GM23338 (cell line): ENCODE measurements at regions not wholly inside any gene's neighbourhood (a gene's known extent, or its start where the extent isn't known, plus 50 kb on each side); places are given as distances from the start of the nearest gene placed in this dataset.

ENCODE experiments used
- ATAC-seq: fragments of 200-7000 bp; cut with Tn5 transposase; 3 replicates; pipeline ENCODE4 v1.9.1; 2020
- DNase-seq: peaks from one replicate; pipeline ENCODE4 v3.0.0-alpha.2; 2015; ENCODE audit warnings: low spot score
- H2AFZ ChIP-seq: fragments of 200-600 bp; sonication (generic); 2 replicates; pipeline ENCODE4 v1.8.0; 2016; ENCODE audit warnings: antibody characterized with exemption, mild to moderate bottlenecking, moderate library complexity
- H3F3A ChIP-seq: fragments of 200-600 bp; sonication (generic); replicated peaks from 2 replicates; pipeline ENCODE4 v1.8.0; 2017; ENCODE audit warnings: antibody characterized with exemption, mixed run types, low read depth
- H3K27ac ChIP-seq: fragments of 200-600 bp; sonication (generic); 2 replicates; pipeline ENCODE4 v1.6.1; 2016; ENCODE audit warnings: low read depth
- H3K27me3 ChIP-seq: fragments of 200-600 bp; sonication (generic); 2 replicates; pipeline ENCODE4 v1.8.0; 2016; ENCODE audit warnings: mild to moderate bottlenecking, mixed run types, moderate library complexity; ENCODE audit not compliant: insufficient read depth
- H3K36me3 ChIP-seq: fragments of 200-600 bp; sonication (generic); 2 replicates; pipeline ENCODE4 v1.8.0; 2016; ENCODE audit warnings: mild to moderate bottlenecking; ENCODE audit not compliant: insufficient read depth
- H3K4me1 ChIP-seq: fragments of 200-600 bp; sonication (generic); 2 replicates; pipeline ENCODE4 v1.8.0; 2016; ENCODE audit warnings: mild to moderate bottlenecking, moderate library complexity; ENCODE audit not compliant: insufficient read depth
- H3K4me2 ChIP-seq: fragments of 200-600 bp; sonication (generic); 2 replicates; pipeline ENCODE4 v1.7.1; 2017; ENCODE audit warnings: mixed run types
- H3K4me3 ChIP-seq: fragments of 200-600 bp; sonication (generic); 2 replicates; pipeline ENCODE4 v1.6.1; 2016; ENCODE audit warnings: mixed run types
- H3K79me2 ChIP-seq: fragments of 200-600 bp; sonication (generic); replicated peaks from 2 replicates; pipeline ENCODE4 v1.8.0; 2017; ENCODE audit warnings: mild to moderate bottlenecking; ENCODE audit not compliant: insufficient read depth
- H3K9me2 ChIP-seq: fragments of 200-600 bp; sonication (generic); 2 replicates; pipeline ENCODE4 v1.8.0; 2017; ENCODE audit not compliant: insufficient read depth
- H4K20me1 ChIP-seq: fragments of 200-600 bp; sonication (generic); replicated peaks from 2 replicates; pipeline ENCODE4 v1.8.0; 2017; ENCODE audit warnings: mild to moderate bottlenecking; ENCODE audit not compliant: insufficient read depth
- H3K27ac Mint-ChIP-seq: 2 replicates; pipeline ENCODE4 v1.8.0; 2020; ENCODE audit warnings: inconsistent platforms, mild to moderate bottlenecking, moderate library complexity, mixed read lengths
- H3K27me3 Mint-ChIP-seq: 3 replicates; pipeline ENCODE4 v1.8.0; 2022; ENCODE audit warnings: low read depth, mild to moderate bottlenecking, moderate library complexity, mixed read lengths, inconsistent platforms; ENCODE audit not compliant: insufficient read depth, poor library complexity
- H3K36me3 Mint-ChIP-seq: 3 replicates; pipeline ENCODE4 v1.8.0; 2021; ENCODE audit warnings: low read depth, mild to moderate bottlenecking, inconsistent platforms, moderate library complexity, mixed read lengths
- H3K4me1 Mint-ChIP-seq: 3 replicates; pipeline ENCODE4 v1.8.0; 2020; ENCODE audit warnings: mild to moderate bottlenecking, inconsistent platforms, mixed read lengths
- H3K4me3 Mint-ChIP-seq: 3 replicates; pipeline ENCODE4 v1.8.0; 2021; ENCODE audit warnings: moderate library complexity, mild to moderate bottlenecking, inconsistent platforms, mixed read lengths
- H3K9me3 Mint-ChIP-seq: 3 replicates; pipeline ENCODE4 v1.8.0; 2020; ENCODE audit warnings: moderate library complexity, mild to moderate bottlenecking, inconsistent platforms, mixed read lengths
- CREB1 ChIP-seq: fragments of 250-450 bp; sonication (Bioruptor Pico); IDR thresholded peaks from 2 replicates; pipeline ENCODE4 v1.5.0; 2020; ENCODE audit warnings: low read depth, mild to moderate bottlenecking, moderate library complexity
- JUNB ChIP-seq: IDR thresholded peaks from one replicate; pipeline ENCODE4 v1.6.1; 2016; ENCODE audit warnings: antibody characterized with exemption; ENCODE audit not compliant: unreplicated experiment
- NANOG ChIP-seq: IDR thresholded peaks from 2 replicates; pipeline ENCODE4 v1.6.1; 2016; ENCODE audit warnings: antibody characterized with exemption, borderline replicate concordance
- POLR2AphosphoS5 ChIP-seq: IDR thresholded peaks from 2 replicates; pipeline ENCODE4 v1.6.1; 2016; ENCODE audit warnings: antibody characterized with exemption, low read depth
- STAT1 ChIP-seq: IDR thresholded peaks from one replicate; pipeline ENCODE4 v1.6.1; 2016; ENCODE audit warnings: antibody characterized with exemption; ENCODE audit not compliant: unreplicated experiment
- ZNF114 ChIP-seq: fragments of 250-450 bp; sonication (Bioruptor Pico); IDR thresholded peaks from 2 replicates; pipeline ENCODE4 v1.5.0; 2020; ENCODE audit warnings: mild to moderate bottlenecking, moderate library complexity
- ZNF331 ChIP-seq: fragments of 250-450 bp; sonication (Bioruptor Pico); IDR thresholded peaks from 2 replicates; pipeline ENCODE4 v1.5.0; 2020; ENCODE audit warnings: low read depth, mild to moderate bottlenecking, moderate library complexity
- TF ChIP-seq, protein P1 (sequence below): fragments of 250-450 bp; sonication (Bioruptor Pico); IDR thresholded peaks from 2 replicates; pipeline ENCODE4 v1.5.0; 2020; ENCODE audit warnings: mild to moderate bottlenecking, moderate library complexity
- TF ChIP-seq, protein P2 (sequence below): IDR thresholded peaks from one replicate; pipeline ENCODE4 v1.6.1; 2018; ENCODE audit warnings: antibody characterized with exemption; ENCODE audit not compliant: unreplicated experiment

DNA sequence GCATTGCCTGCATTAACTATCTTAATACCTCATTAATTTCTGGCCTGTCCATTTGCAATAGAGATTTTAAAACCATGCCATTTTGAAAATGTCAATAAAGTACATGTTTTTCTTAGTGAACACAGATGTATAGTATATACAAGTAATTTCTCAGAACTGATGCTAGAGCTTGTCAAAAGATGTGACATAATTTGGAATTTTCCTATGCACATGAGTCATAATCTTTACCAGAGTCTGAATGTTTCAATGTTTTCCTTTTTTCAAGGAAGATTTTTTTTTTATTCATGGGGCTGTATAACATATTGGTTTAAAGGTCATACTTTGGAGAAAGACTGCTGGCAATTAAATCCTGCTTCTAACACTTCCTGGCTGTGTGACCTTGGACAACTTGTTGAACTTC lies 1347.5 kb upstream of the ADGRB3 start:
- Histone ChIP-seq H3K79me2 (no peaks in the 10 kb centered on the region), H3K4me3 (no peak overlapping the region), H3K9me2 (no peaks in the 10 kb centered on the region), H3K4me1 (no peaks in the 10 kb centered on the region), H3K27ac (no peak overlapping the region), H3K4me2 (no peak overlapping the region), H3F3A (no peaks in the 10 kb centered on the region), H3K27me3 (no peaks in the 10 kb centered on the region), H2AFZ (no peak overlapping the region), H4K20me1 (no peaks in the 10 kb centered on the region), H3K36me3 (no peaks in the 10 kb centered on the region)
- H3K36me3 Mint-ChIP-seq, result no peaks in the 10 kb centered on the region
- ATAC-seq, result no peak
- H3K4me3 Mint-ChIP-seq, result no peak overlapping the region
- H3K27ac Mint-ChIP-seq, result no peak overlapping the region
- DNase-seq, result no peak
- H3K4me1 Mint-ChIP-seq, result no peaks in the 10 kb centered on the region
- peaks cover 22% of the 10 kb centered on the region for H3K9me3 Mint-ChIP-seq
- no peaks in the 10 kb centered on the region for H3K27me3 Mint-ChIP-seq
- TF ChIP-seq CREB1, result no peak
- TF ChIP-seq ZNF114 (CRISPR knock-in tag), result no peak
- TF ChIP-seq, protein P1, sequence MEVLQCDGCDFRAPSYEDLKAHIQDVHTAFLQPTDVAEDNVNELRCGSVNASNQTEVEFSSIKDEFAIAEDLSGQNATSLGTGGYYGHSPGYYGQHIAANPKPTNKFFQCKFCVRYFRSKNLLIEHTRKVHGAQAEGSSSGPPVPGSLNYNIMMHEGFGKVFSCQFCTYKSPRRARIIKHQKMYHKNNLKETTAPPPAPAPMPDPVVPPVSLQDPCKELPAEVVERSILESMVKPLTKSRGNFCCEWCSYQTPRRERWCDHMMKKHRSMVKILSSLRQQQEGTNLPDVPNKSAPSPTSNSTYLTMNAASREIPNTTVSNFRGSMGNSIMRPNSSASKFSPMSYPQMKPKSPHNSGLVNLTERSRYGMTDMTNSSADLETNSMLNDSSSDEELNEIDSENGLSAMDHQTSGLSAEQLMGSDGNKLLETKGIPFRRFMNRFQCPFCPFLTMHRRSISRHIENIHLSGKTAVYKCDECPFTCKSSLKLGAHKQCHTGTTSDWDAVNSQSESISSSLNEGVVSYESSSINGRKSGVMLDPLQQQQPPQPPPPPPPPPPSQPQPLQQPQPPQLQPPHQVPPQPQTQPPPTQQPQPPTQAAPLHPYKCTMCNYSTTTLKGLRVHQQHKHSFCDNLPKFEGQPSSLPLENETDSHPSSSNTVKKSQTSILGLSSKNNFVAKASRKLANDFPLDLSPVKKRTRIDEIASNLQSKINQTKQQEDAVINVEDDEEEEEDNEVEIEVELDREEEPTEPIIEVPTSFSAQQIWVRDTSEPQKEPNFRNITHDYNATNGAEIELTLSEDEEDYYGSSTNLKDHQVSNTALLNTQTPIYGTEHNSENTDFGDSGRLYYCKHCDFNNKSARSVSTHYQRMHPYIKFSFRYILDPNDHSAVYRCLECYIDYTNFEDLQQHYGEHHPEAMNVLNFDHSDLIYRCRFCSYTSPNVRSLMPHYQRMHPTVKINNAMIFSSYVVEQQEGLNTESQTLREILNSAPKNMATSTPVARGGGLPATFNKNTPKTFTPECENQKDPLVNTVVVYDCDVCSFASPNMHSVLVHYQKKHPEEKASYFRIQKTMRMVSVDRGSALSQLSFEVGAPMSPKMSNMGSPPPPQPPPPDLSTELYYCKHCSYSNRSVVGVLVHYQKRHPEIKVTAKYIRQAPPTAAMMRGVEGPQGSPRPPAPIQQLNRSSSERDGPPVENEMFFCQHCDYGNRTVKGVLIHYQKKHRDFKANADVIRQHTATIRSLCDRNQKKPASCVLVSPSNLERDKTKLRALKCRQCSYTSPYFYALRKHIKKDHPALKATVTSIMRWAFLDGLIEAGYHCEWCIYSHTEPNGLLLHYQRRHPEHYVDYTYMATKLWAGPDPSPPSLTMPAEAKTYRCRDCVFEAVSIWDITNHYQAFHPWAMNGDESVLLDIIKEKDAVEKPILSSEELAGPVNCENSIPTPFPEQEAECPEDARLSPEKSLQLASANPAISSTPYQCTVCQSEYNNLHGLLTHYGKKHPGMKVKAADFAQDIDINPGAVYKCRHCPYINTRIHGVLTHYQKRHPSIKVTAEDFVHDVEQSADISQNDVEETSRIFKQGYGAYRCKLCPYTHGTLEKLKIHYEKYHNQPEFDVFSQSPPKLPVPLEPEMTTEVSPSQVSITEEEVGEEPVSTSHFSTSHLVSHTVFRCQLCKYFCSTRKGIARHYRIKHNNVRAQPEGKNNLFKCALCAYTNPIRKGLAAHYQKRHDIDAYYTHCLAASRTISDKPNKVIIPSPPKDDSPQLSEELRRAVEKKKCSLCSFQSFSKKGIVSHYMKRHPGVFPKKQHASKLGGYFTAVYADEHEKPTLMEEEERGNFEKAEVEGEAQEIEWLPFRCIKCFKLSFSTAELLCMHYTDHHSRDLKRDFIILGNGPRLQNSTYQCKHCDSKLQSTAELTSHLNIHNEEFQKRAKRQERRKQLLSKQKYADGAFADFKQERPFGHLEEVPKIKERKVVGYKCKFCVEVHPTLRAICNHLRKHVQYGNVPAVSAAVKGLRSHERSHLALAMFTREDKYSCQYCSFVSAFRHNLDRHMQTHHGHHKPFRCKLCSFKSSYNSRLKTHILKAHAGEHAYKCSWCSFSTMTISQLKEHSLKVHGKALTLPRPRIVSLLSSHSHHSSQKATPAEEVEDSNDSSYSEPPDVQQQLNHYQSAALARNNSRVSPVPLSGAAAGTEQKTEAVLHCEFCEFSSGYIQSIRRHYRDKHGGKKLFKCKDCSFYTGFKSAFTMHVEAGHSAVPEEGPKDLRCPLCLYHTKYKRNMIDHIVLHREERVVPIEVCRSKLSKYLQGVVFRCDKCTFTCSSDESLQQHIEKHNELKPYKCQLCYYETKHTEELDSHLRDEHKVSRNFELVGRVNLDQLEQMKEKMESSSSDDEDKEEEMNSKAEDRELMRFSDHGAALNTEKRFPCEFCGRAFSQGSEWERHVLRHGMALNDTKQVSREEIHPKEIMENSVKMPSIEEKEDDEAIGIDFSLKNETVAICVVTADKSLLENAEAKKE (CRISPR knock-in tag), result no peak
- no peak for TF ChIP-seq JUNB
- no peak for TF ChIP-seq NANOG
- TF ChIP-seq POLR2AphosphoS5, result no peak
- TF ChIP-seq, protein P2, sequence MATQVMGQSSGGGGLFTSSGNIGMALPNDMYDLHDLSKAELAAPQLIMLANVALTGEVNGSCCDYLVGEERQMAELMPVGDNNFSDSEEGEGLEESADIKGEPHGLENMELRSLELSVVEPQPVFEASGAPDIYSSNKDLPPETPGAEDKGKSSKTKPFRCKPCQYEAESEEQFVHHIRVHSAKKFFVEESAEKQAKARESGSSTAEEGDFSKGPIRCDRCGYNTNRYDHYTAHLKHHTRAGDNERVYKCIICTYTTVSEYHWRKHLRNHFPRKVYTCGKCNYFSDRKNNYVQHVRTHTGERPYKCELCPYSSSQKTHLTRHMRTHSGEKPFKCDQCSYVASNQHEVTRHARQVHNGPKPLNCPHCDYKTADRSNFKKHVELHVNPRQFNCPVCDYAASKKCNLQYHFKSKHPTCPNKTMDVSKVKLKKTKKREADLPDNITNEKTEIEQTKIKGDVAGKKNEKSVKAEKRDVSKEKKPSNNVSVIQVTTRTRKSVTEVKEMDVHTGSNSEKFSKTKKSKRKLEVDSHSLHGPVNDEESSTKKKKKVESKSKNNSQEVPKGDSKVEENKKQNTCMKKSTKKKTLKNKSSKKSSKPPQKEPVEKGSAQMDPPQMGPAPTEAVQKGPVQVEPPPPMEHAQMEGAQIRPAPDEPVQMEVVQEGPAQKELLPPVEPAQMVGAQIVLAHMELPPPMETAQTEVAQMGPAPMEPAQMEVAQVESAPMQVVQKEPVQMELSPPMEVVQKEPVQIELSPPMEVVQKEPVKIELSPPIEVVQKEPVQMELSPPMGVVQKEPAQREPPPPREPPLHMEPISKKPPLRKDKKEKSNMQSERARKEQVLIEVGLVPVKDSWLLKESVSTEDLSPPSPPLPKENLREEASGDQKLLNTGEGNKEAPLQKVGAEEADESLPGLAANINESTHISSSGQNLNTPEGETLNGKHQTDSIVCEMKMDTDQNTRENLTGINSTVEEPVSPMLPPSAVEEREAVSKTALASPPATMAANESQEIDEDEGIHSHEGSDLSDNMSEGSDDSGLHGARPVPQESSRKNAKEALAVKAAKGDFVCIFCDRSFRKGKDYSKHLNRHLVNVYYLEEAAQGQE, result no peak
- TF ChIP-seq ZNF331 (CRISPR knock-in tag), result no peak
- no peak for TF ChIP-seq STAT1
